ENCODE measurements at regions not wholly inside any gene's neighbourhood (a gene's known extent, or its start where the extent isn't known, plus 50 kb on each side); places are given as distances from the start of the nearest gene placed in this dataset.

DNA sequence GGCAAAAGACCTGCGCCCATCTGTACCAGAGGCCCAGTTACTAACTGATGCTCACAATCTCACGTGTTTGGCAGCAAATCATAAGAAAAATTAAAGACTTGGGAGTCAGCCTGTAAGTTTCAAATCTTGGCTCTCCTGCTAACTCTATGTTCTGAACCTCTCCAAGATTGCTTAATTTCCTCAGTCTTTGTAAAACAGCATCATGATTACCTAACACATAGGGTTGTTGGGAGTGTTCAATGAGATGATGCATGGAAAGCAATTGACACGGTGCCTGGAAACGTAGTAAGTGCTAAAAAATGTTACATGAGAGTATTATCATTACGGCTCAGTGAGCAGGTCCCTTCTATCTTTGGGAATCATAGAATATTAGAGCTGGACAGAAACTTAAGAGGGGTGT, 497.6 kb upstream of the TCF4 start:
- Histone ChIP-seq H3K56ac (replicated peaks; ENCODE audit: insufficient read length, low read depth, low read length) (no peak overlapping the region), H3K4me3 (ENCODE audit: extremely low read depth in 1 of 4, insufficient read depth in 2 of 4, low read depth in 3 of 4, low read length in 4 of 4) (no peak overlapping the region), H2BK20ac (ENCODE audit: low read length) (no peak overlapping the region), H3K4me2 (ENCODE audit: insufficient read depth in 1 of 2, low read depth in 2 of 2, low read length in 2 of 2) (no peak overlapping the region), H3K4ac (replicated peaks; ENCODE audit: insufficient read length, low read depth, low read length) (no peak overlapping the region), H3K9ac (replicated peaks in 1 of 4; ENCODE audit: extremely low read depth in 1 of 4, low read depth in 3 of 4, low read length in 3 of 4) (no peak overlapping the region), H3K23ac (ENCODE audit: insufficient read length) (no peak overlapping the region), H3K79me1 (ENCODE audit: low read depth, low read length) (no peaks in the 10 kb centered on the region), H2AFZ (ENCODE audit: low read length) (no peak overlapping the region), H4K91ac (replicated peaks; ENCODE audit: insufficient read length, low read length) (no peak overlapping the region), H3K23me2 (ENCODE audit: low read depth, low read length) (no peaks in the 10 kb centered on the region), H2BK5ac (ENCODE audit: low read depth, low read length) (no peak overlapping the region), H2AK5ac (ENCODE audit: low read depth, low read length) (no peak overlapping the region), H3K9me3 (ENCODE audit: insufficient read depth in 2 of 2, low read depth in 1 of 2, low read length in 1 of 2) (no peaks in the 10 kb centered on the region), H3K27ac (ENCODE audit: low read depth, low read length) (no peak overlapping the region), H4K5ac (ENCODE audit: insufficient read length, low read depth, low read length) (no peak overlapping the region), H3K4me1 (replicated peaks in 1 of 4; ENCODE audit: control insufficient read depth in 3 of 4, insufficient read depth in 4 of 4, low read length in 3 of 4) (peaks cover 0 to 7% (median 0%) of the 10 kb centered on the region in 4 experiments; a peak in 3 of 7 replicates), H4K8ac (ENCODE audit: extremely low read depth, insufficient read depth, low read length) (no peak overlapping the region), H4K20me1 (replicated peaks in 1 of 2; ENCODE audit: control insufficient read depth in 1 of 2, insufficient read depth in 2 of 2, low read length in 2 of 2) (no peaks in the 10 kb centered on the region), H3K36me3 (ENCODE audit: control insufficient read depth in 2 of 4, insufficient read depth in 4 of 4, low read length in 3 of 4) (no peaks in the 10 kb centered on the region), H3K79me2 (ENCODE audit: control insufficient read depth in 1 of 2, insufficient read depth in 2 of 2, low read length in 2 of 2) (no peaks in the 10 kb centered on the region), H2BK120ac (replicated peaks; ENCODE audit: low read depth, low read length) (no peak overlapping the region), H3K14ac (ENCODE audit: insufficient read length) (no peak overlapping the region), H3K18ac (ENCODE audit: extremely low read depth, low read length) (no peak overlapping the region), H3K27me3 (replicated peaks in 1 of 4; ENCODE audit: control insufficient read depth in 3 of 4, extremely low read depth in 1 of 4, insufficient read depth in 3 of 4, low read length in 3 of 4) (no peaks in the 10 kb centered on the region), H2BK15ac (ENCODE audit: low read length) (no peak overlapping the region), H2BK12ac (ENCODE audit: low read depth, low read length) (no peak overlapping the region)
- CTCF ChIA-PET (ENCODE audit: partially characterized antibody) = no interaction called here
- WGBS, 2 experiments (ENCODE audit: extremely low coverage in 1 of 2, insufficient coverage in 1 of 2, insufficient read length in 1 of 2, insufficient replicate concordance in 2 of 2, low coverage in 1 of 2, low lambda C conversion rate in 2 of 2, missing lambda C conversion rate in 1 of 2) = 77% methylated on average over 5 of the region's 5 CpGs; no CpG with 5 or more reads in 1 of the 2 experiments
- DNase-seq (ENCODE audit: low read depth in 1 of 2, low spot score in 2 of 2) (no peak), FAIRE-seq (no peak)
- POLR2A ChIA-PET (ENCODE audit: partially characterized antibody) = no interaction called here
- TF ChIP-seq BACH1 (IDR thresholded peaks at IDR 0.05; ENCODE audit: low read length) = no peak
- no peak for TF ChIP-seq EZH2 (IDR thresholded peaks at IDR 0.05; ENCODE audit: low read depth, low read length, severe bottlenecking)
- TF ChIP-seq, protein P1, sequence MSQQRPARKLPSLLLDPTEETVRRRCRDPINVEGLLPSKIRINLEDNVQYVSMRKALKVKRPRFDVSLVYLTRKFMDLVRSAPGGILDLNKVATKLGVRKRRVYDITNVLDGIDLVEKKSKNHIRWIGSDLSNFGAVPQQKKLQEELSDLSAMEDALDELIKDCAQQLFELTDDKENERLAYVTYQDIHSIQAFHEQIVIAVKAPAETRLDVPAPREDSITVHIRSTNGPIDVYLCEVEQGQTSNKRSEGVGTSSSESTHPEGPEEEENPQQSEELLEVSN (IDR thresholded peaks at IDR 0.05) = no peak
- no peak for TF ChIP-seq CHD1 (IDR thresholded peaks at IDR 0.05; ENCODE audit: low read depth, low read length)
- TF ChIP-seq SAP30 (IDR thresholded peaks at IDR 0.05; ENCODE audit: insufficient read depth, insufficient replicate concordance, low read length) = no peak
- TF ChIP-seq SIX5 (IDR thresholded peaks at IDR 0.05; ENCODE audit: low read depth, low read length) = no peak
- no peak for TF ChIP-seq JUND (IDR thresholded peaks at IDR 0.05; ENCODE audit: low read length)
- TF ChIP-seq SP1 (IDR thresholded peaks at IDR 0.05; ENCODE audit: low read depth, low read length) = no peak
- TF ChIP-seq CEBPB (IDR thresholded peaks at IDR 0.05; ENCODE audit: low read depth, low read length) = no peak
- no peak for TF ChIP-seq POLR2AphosphoS5 (IDR thresholded peaks at IDR 0.05; ENCODE audit: low read depth, low read length)
- TF ChIP-seq RFX5 (IDR thresholded peaks at IDR 0.05; ENCODE audit: borderline replicate concordance, low read depth, low read length) = no peak
- TF ChIP-seq CHD2 (IDR thresholded peaks at IDR 0.05; ENCODE audit: low read length) = no peak
- no peak for TF ChIP-seq KDM1A (IDR thresholded peaks at IDR 0.05; ENCODE audit: borderline replicate concordance, low read length)
- TF ChIP-seq GTF2F1 (IDR thresholded peaks at IDR 0.05; ENCODE audit: borderline replicate concordance, low read depth, low read length) = no peak
- no peak for TF ChIP-seq SIRT6 (IDR thresholded peaks at IDR 0.05; ENCODE audit: low read length)
- no peak for TF ChIP-seq EP300 (IDR thresholded peaks at IDR 0.05; ENCODE audit: borderline replicate concordance in 1 of 2, low read depth in 2 of 2, low read length in 2 of 2)

Data from H1 (cell line).